HT1080 (cell line): ENCODE measurements at regions not wholly inside any gene's neighbourhood (a gene's known extent, or its start where the extent isn't known, plus 50 kb on each side); places are given as distances from the start of the nearest gene placed in this dataset.
"Not testable (repeated sequence)": the region's sequence is repeated elsewhere in the genome, so short reads cannot be mapped to it uniquely, and the experiment has no call there.

Experiments used
- DNase-seq: peaks from one replicate; pipeline ENCODE4 v3.0.0-alpha.2; 2015; ENCODE audit warnings: low read depth

GRCh38 chr14:65153101-65153500 lies 50.8 kb upstream of the MAX start:
- DNase-seq: no peak

GRCh38 chr14:65156568-65157366 lies 54.5 kb upstream of the MAX start:
- DNase-seq: peak; percentile 60

- no peak for DNase-seq
These were observed 57.2 kb upstream of the MAX start for GRCh38 chr14:65159281-65160062.

- no peak for DNase-seq
These were observed 57.8 kb upstream of the MAX start for GRCh38 chr14:65160091-65160490.

- DNase-seq: no peak
These were observed 59.7 kb upstream of the MAX start for GRCh38 chr14:65162031-65162430.

- DNase-seq: peak; percentile 49
These were observed 61.9 kb upstream of the MAX start for GRCh38 chr14:65164068-65164824.

GRCh38 chr14:65164825-65165135 lies 62.5 kb upstream of the MAX start:
- no peak for DNase-seq

- DNase-seq: no peak
These were observed 64.8 kb upstream of the MAX start for GRCh38 chr14:65167072-65167645.

- DNase-seq: peak; percentile 46
These were observed 66.5 kb upstream of the MAX start for GRCh38 chr14:65168840-65169239.

GRCh38 chr14:65169351-65169750 lies 67.0 kb upstream of the MAX start:
- peak; percentile 43 for DNase-seq

- no peak for DNase-seq
These were observed 68.0 kb upstream of the MAX start for GRCh38 chr14:65170318-65170717.

- DNase-seq: peak; percentile 74
These were observed 68.6 kb upstream of the MAX start for GRCh38 chr14:65170768-65171507.

GRCh38 chr14:65173973-65174693 lies 71.8 kb upstream of the MAX start:
- DNase-seq: no peak

- no peak for DNase-seq
These were observed 72.5 kb upstream of the MAX start for GRCh38 chr14:65174783-65175182.

GRCh38 chr14:65177551-65177950 lies 75.2 kb upstream of the MAX start:
- DNase-seq: no peak

- not testable (repeated sequence) for DNase-seq
These were observed 76.9 kb upstream of the MAX start for GRCh38 chr14:65179231-65179630.

- peak; percentile 95 for DNase-seq
These were observed 77.8 kb upstream of the MAX start for GRCh38 chr14:65179918-65180724.

GRCh38 chr14:65180725-65181025 lies 78.4 kb upstream of the MAX start:
- DNase-seq: no peak

GRCh38 chr14:65184032-65184764 lies 81.9 kb upstream of the MAX start:
- DNase-seq: peak; percentile 81
